K562 (cell line): ENCODE measurements at regions not wholly inside any gene's neighbourhood (a gene's known extent, or its start where the extent isn't known, plus 50 kb on each side); places are given as distances from the start of the nearest gene placed in this dataset.

Experiments used
- CTCF ChIP-seq, 3 experiments: IDR thresholded peaks in 2 of 3; conservative IDR thresholded peaks in 1 of 3; 2 replicates each; pipeline ENCODE4 v1.5.1; 2011 to 2012; ENCODE audit warnings: low read length in 3 of 3, mild to moderate bottlenecking in 3 of 3, control low read depth in 2 of 3, improper control_type of control experiment in 1 of 3, inconsistent platforms in 1 of 3, low read depth in 1 of 3, mixed read lengths in 1 of 3, moderate library complexity in 1 of 3; ENCODE audit not compliant: insufficient read depth in 2 of 3
- HNRNPH1 ChIP-seq: fragments of 200-400 bp; formaldehyde crosslinking; optimal IDR thresholded peaks from 2 replicates; pipeline ENCODE3; 2017; ENCODE audit warnings: low read depth, mild to moderate bottlenecking, low read length, moderate library complexity
- JUN ChIP-seq, 2 experiments: sonication (generic) in 1 of 2; formaldehyde crosslinking in 1 of 2; IDR thresholded peaks; 2 replicates each; pipeline versions ENCODE4 v1.6.1 to v1.8.0; 2012 to 2022; ENCODE audit warnings: borderline replicate concordance in 2 of 2, mild to moderate bottlenecking in 2 of 2, improper control_type of control experiment in 1 of 2, low read depth in 1 of 2, low read length in 1 of 2, missing genetic modification reagents in 1 of 2
- MAFF ChIP-seq: IDR thresholded peaks from 2 replicates; pipeline ENCODE4 v1.6.1; 2012; ENCODE audit warnings: low read length, improper control_type of control experiment
- SMARCC2 ChIP-seq: fragments of 450-650 bp; IDR thresholded peaks from 2 replicates; pipeline ENCODE4 v1.6.1; 2017; ENCODE audit warnings: antibody characterized with exemption, moderate library complexity, mild to moderate bottlenecking, low read depth
- ZFX ChIP-seq: sonication (generic); formaldehyde crosslinking; IDR thresholded peaks from 2 replicates; pipeline ENCODE4 v1.8.0; 2022; ENCODE audit warnings: mild to moderate bottlenecking, missing genetic modification reagents, moderate library complexity

GRCh38 chr20:52031206-52031562, 160.4 kb downstream of the ZFP64 start:
- TF ChIP-seq CTCF (IDR thresholded peaks at IDR 0.05 in 2 of 3, conservative IDR thresholded peaks at IDR 0.05 in 1 of 3; ENCODE audit: insufficient read depth in 2 of 3, low read depth in 1 of 3, low read length in 3 of 3) (no peak), ZFX (no peak), SMARCC2 (no peak), JUN (IDR thresholded peaks at IDR 0.05; ENCODE audit: borderline replicate concordance, low read depth, low read length) (no peak), JUN (CRISPR knock-in tag; IDR thresholded peaks at IDR 0.05; ENCODE audit: borderline replicate concordance) (no peak), HNRNPH1 (no peak), MAFF (no peak)
